HEK293 (cell line): ENCODE measurements at regions not wholly inside any gene's neighbourhood (a gene's known extent, or its start where the extent isn't known, plus 50 kb on each side); places are given as distances from the start of the nearest gene placed in this dataset.

ENCODE experiments used
- CTCF ChIA-PET: fragments of 350-600 bp; formaldehyde crosslinking; extraction: SDS; loops from one replicate; lab custom pipeline; 2021; ENCODE audit warnings: antibody characterized with exemption; lab: Yijun Ruan, JAX
- POLR2A ChIA-PET: fragments of 300-600 bp; formaldehyde crosslinking; extraction: SDS; loops from one replicate; lab custom pipeline; 2020; ENCODE audit warnings: antibody characterized with exemption, inconsistent platforms; lab: Yijun Ruan, JAX
- H3K27ac ChIP-seq: fragments of 200-500 bp; sonication (Bioruptor generic); 2 replicates; pipeline ENCODE4 v1.5.1; 2014; ENCODE audit warnings: low read depth, low read length, control low read depth, inconsistent platforms; ENCODE audit errors: extremely low read depth
- H3K36me3 ChIP-seq, 2 experiments: fragments of 200-500 bp in 1 of 2; sonication (Bioruptor generic) in 1 of 2; 1 replicate in 1 of 2; 2 replicates in 1 of 2; pipeline ENCODE4 v1.5.1; 2014 to 2017; ENCODE audit warnings: inconsistent platforms in 2 of 2, low read length in 2 of 2; ENCODE audit not compliant: control insufficient read depth in 2 of 2, insufficient read depth in 1 of 2
- H3K4me1 ChIP-seq: fragments of 200-500 bp; sonication (Bioruptor generic); 2 replicates; pipeline ENCODE4 v1.5.1; 2014; ENCODE audit warnings: mild to moderate bottlenecking, low read length, inconsistent platforms; ENCODE audit not compliant: control insufficient read depth, insufficient read depth
- H3K4me3 ChIP-seq: 2 replicates; pipeline ENCODE4 v1.5.1; 2011; ENCODE audit warnings: low read depth, mild to moderate bottlenecking, control low read depth, low read length, moderate library complexity
- H3K9me3 ChIP-seq: fragments of 200-500 bp; sonication (Bioruptor generic); 2 replicates; pipeline ENCODE4 v1.5.1; 2014; ENCODE audit warnings: low read depth, low read length, inconsistent platforms; ENCODE audit not compliant: control insufficient read depth, insufficient read depth
- GLI4 ChIP-seq: fragments of 450-650 bp; formaldehyde crosslinking; IDR thresholded peaks from 2 replicates; pipeline ENCODE4 v1.5.1; 2016; ENCODE audit warnings: missing biosample characterization, missing genetic modification characterization
- OVOL3 ChIP-seq: fragments of 450-650 bp; formaldehyde crosslinking; IDR thresholded peaks from 2 replicates; pipeline ENCODE4 v1.5.1; 2016; ENCODE audit warnings: missing biosample characterization, missing genetic modification characterization
- SP7 ChIP-seq: fragments of 450-650 bp; formaldehyde crosslinking; IDR thresholded peaks from 2 replicates; pipeline ENCODE4 v1.5.1; 2016; ENCODE audit warnings: missing biosample characterization, missing genetic modification characterization
- YY1 ChIP-seq: fragments of 450-650 bp; formaldehyde crosslinking; IDR thresholded peaks from 2 replicates; pipeline ENCODE4 v1.5.1; 2018; ENCODE audit warnings: missing biosample characterization, missing genetic modification characterization
- YY2 ChIP-seq: fragments of 450-650 bp; formaldehyde crosslinking; IDR thresholded peaks from 2 replicates; pipeline ENCODE4 v1.5.1; 2016; ENCODE audit warnings: missing biosample characterization, missing genetic modification characterization
- ZIC2 ChIP-seq: fragments of 450-650 bp; formaldehyde crosslinking; IDR thresholded peaks from 2 replicates; pipeline ENCODE4 v1.5.1; 2016; ENCODE audit warnings: missing biosample characterization, missing genetic modification characterization
- ZNF140 ChIP-seq: fragments of 450-650 bp; formaldehyde crosslinking; IDR thresholded peaks from 2 replicates; pipeline ENCODE4 v1.5.1; 2016; ENCODE audit warnings: missing biosample characterization, missing genetic modification characterization
- ZNF169 ChIP-seq: fragments of 450-650 bp; formaldehyde crosslinking; IDR thresholded peaks from 2 replicates; pipeline ENCODE4 v1.5.1; 2016; ENCODE audit warnings: missing biosample characterization, missing genetic modification characterization
- ZNF184 ChIP-seq: fragments of 450-650 bp; IDR thresholded peaks from 2 replicates; pipeline ENCODE4 v1.5.1; 2018; ENCODE audit warnings: missing biosample characterization, mild to moderate bottlenecking, missing genetic modification characterization
- ZNF211 ChIP-seq: fragments of 450-650 bp; formaldehyde crosslinking; IDR thresholded peaks from 2 replicates; pipeline ENCODE4 v1.5.1; 2016; ENCODE audit warnings: low read depth, missing biosample characterization, missing genetic modification characterization
- ZNF274 ChIP-seq, 2 experiments: fragments of 200-500 bp in 1 of 2; fragments of 450-650 bp in 1 of 2; sonication (Bioruptor generic) in 1 of 2; formaldehyde crosslinking in 1 of 2; IDR thresholded peaks; 2 replicates each; pipeline versions ENCODE4 v1.5.1 to v1.6.1; 2014 to 2016; ENCODE audit warnings: borderline replicate concordance in 1 of 2, inconsistent platforms in 1 of 2, low read length in 1 of 2, missing biosample characterization in 1 of 2, missing genetic modification characterization in 1 of 2
- ZNF335 ChIP-seq: fragments of 450-650 bp; formaldehyde crosslinking; conservative IDR thresholded peaks from 2 replicates; pipeline ENCODE4 v1.5.1; 2016; ENCODE audit warnings: missing biosample characterization, missing genetic modification characterization
- ZNF341 ChIP-seq: fragments of 450-650 bp; formaldehyde crosslinking; IDR thresholded peaks from 2 replicates; pipeline ENCODE4; 2016; ENCODE audit warnings: low read depth, missing biosample characterization, missing genetic modification characterization
- ZNF366 ChIP-seq: fragments of 450-650 bp; formaldehyde crosslinking; conservative IDR thresholded peaks from 2 replicates; pipeline ENCODE4 v1.5.1; 2016; ENCODE audit warnings: missing biosample characterization, missing genetic modification characterization
- ZNF37A ChIP-seq: fragments of 450-650 bp; IDR thresholded peaks from 2 replicates; pipeline ENCODE4 v1.5.1; 2018; ENCODE audit warnings: missing biosample characterization, missing genetic modification characterization
- ZNF391 ChIP-seq: fragments of 450-650 bp; formaldehyde crosslinking; IDR thresholded peaks from 2 replicates; pipeline ENCODE4 v1.5.1; 2016; ENCODE audit warnings: low read depth, missing biosample characterization, missing genetic modification characterization, borderline replicate concordance
- ZNF639 ChIP-seq: fragments of 450-650 bp; formaldehyde crosslinking; IDR thresholded peaks from 2 replicates; pipeline ENCODE4 v1.5.1; 2016; ENCODE audit warnings: missing biosample characterization, missing genetic modification characterization
- ZNF785 ChIP-seq: fragments of 450-650 bp; formaldehyde crosslinking; IDR thresholded peaks from 2 replicates; pipeline ENCODE4 v1.5.1; 2016; ENCODE audit warnings: missing biosample characterization, missing genetic modification characterization
- ZNF791 ChIP-seq: fragments of 450-650 bp; formaldehyde crosslinking; IDR thresholded peaks from 2 replicates; pipeline ENCODE4 v1.5.1; 2016; ENCODE audit warnings: missing biosample characterization, missing genetic modification characterization
- ZNF843 ChIP-seq: fragments of 450-650 bp; formaldehyde crosslinking; IDR thresholded peaks from 2 replicates; pipeline ENCODE4 v1.5.1; 2016; ENCODE audit warnings: missing biosample characterization, missing genetic modification characterization
- ZSCAN23 ChIP-seq: fragments of 450-650 bp; formaldehyde crosslinking; IDR thresholded peaks from 2 replicates; pipeline ENCODE4 v1.5.1; 2016; ENCODE audit warnings: missing biosample characterization, missing genetic modification characterization
- TF ChIP-seq, protein P1 (sequence below): fragments of 450-650 bp; formaldehyde crosslinking; IDR thresholded peaks from 2 replicates; pipeline ENCODE4 v1.5.1; 2016; ENCODE audit warnings: missing biosample characterization, missing genetic modification characterization
- TF ChIP-seq, protein P2 (sequence below): fragments of 450-650 bp; formaldehyde crosslinking; IDR thresholded peaks from 2 replicates; pipeline ENCODE4 v1.5.1; 2016; ENCODE audit warnings: missing biosample characterization, missing genetic modification characterization
- TF ChIP-seq, protein P3 (sequence below): fragments of 450-650 bp; formaldehyde crosslinking; IDR thresholded peaks from 2 replicates; pipeline ENCODE4 v1.5.1; 2016; ENCODE audit warnings: missing biosample characterization, missing genetic modification characterization
- TF ChIP-seq, protein P4 (sequence below): fragments of 450-650 bp; formaldehyde crosslinking; optimal IDR thresholded peaks from 2 replicates; pipeline ENCODE3; 2016; ENCODE audit warnings: missing biosample characterization, mild to moderate bottlenecking, missing genetic modification characterization
- TF ChIP-seq, protein P5 (sequence below): fragments of 450-650 bp; formaldehyde crosslinking; IDR thresholded peaks from 2 replicates; pipeline ENCODE4 v1.5.1; 2016; ENCODE audit warnings: missing biosample characterization, missing genetic modification characterization

DNA sequence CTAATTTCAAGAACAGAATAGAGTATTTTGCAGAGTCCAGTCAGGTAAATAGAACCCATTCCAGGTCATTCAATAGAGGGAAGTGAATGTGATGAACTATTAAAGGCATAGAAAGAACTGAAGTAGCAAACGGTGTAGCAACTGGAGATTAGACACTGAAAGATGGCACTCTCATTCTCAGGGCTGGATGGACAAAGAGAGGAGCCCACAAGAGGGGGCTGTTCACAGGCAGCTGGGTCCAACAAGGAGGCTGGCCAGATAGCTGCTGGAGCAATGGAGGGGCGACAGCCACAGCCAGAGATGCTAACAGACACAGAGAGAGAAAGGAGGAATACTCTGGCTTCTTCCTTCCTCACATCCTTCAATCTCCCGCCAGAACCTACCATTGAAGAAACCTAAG is 93.1 kb upstream of the SMARCA2 start:
- Histone ChIP-seq H3K36me3 (no peaks in the 10 kb centered on the region), H3K4me1 (no peaks in the 10 kb centered on the region), H3K9me3 (no peaks in the 10 kb centered on the region), H3K27ac (no peak overlapping the region), H3K4me3 (no peak overlapping the region)
- TF ChIP-seq ZNF274 (IDR thresholded peaks at IDR 0.05; ENCODE audit: low read length): no peak
- TF ChIP-seq ZNF274 (tag by site-specific recombination; IDR thresholded peaks at IDR 0.05; ENCODE audit: borderline replicate concordance): no peak
- TF ChIP-seq ZNF639 (tag by site-specific recombination): no peak
- TF ChIP-seq, protein P1, sequence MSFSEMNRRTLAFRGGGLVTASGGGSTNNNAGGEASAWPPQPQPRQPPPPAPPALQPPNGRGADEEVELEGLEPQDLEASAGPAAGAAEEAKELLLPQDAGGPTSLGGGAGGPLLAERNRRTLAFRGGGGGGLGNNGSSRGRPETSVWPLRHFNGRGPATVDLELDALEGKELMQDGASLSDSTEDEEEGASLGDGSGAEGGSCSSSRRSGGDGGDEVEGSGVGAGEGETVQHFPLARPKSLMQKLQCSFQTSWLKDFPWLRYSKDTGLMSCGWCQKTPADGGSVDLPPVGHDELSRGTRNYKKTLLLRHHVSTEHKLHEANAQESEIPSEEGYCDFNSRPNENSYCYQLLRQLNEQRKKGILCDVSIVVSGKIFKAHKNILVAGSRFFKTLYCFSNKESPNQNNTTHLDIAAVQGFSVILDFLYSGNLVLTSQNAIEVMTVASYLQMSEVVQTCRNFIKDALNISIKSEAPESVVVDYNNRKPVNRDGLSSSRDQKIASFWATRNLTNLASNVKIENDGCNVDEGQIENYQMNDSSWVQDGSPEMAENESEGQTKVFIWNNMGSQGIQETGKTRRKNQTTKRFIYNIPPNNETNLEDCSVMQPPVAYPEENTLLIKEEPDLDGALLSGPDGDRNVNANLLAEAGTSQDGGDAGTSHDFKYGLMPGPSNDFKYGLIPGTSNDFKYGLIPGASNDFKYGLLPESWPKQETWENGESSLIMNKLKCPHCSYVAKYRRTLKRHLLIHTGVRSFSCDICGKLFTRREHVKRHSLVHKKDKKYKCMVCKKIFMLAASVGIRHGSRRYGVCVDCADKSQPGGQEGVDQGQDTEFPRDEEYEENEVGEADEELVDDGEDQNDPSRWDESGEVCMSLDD (tag by site-specific recombination): no peak
- TF ChIP-seq GLI4 (tag by site-specific recombination): no peak
- TF ChIP-seq ZNF169 (tag by site-specific recombination): no peak
- TF ChIP-seq ZNF37A (tag by site-specific recombination): no peak
- TF ChIP-seq ZNF366 (tag by site-specific recombination): no peak
- CTCF ChIA-PET: interaction anchor here (0.6 kb wide), 1 partner anchor 165 kb away, joined by 3 read pairs; no protein-coding TSS in a partner anchor
- POLR2A ChIA-PET: no interaction called here

GRCh38 chr9:1927546-1927945 is 87.6 kb upstream of the SMARCA2 start:
- Histone ChIP-seq H3K9me3 (no peaks in the 10 kb centered on the region), H3K4me3 (no peak overlapping the region), H3K36me3 (no peaks in the 10 kb centered on the region), H3K27ac (no peak overlapping the region), H3K4me1 (no peaks in the 10 kb centered on the region)
- TF ChIP-seq, protein P2, sequence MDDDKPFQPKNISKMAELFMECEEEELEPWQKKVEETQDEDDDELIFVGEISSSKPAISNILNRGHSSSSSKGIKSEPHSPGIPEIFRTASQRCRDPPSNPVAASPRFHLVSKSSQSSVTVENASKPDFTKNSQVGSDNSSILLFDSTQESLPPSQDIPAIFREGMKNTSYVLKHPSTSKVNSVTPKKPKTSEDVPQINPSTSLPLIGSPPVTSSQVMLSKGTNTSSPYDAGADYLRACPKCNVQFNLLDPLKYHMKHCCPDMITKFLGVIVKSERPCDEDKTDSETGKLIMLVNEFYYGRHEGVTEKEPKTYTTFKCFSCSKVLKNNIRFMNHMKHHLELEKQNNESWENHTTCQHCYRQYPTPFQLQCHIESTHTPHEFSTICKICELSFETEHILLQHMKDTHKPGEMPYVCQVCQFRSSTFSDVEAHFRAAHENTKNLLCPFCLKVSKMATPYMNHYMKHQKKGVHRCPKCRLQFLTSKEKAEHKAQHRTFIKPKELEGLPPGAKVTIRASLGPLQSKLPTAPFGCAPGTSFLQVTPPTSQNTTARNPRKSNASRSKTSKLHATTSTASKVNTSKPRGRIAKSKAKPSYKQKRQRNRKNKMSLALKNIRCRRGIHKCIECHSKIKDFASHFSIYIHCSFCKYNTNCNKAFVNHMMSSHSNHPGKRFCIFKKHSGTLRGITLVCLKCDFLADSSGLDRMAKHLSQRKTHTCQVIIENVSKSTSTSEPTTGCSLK (tag by site-specific recombination): no peak
- TF ChIP-seq ZNF843 (tag by site-specific recombination): no peak
- TF ChIP-seq, protein P3, sequence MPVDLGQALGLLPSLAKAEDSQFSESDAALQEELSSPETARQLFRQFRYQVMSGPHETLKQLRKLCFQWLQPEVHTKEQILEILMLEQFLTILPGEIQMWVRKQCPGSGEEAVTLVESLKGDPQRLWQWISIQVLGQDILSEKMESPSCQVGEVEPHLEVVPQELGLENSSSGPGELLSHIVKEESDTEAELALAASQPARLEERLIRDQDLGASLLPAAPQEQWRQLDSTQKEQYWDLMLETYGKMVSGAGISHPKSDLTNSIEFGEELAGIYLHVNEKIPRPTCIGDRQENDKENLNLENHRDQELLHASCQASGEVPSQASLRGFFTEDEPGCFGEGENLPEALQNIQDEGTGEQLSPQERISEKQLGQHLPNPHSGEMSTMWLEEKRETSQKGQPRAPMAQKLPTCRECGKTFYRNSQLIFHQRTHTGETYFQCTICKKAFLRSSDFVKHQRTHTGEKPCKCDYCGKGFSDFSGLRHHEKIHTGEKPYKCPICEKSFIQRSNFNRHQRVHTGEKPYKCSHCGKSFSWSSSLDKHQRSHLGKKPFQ (tag by site-specific recombination): no peak
- TF ChIP-seq ZNF791 (tag by site-specific recombination): no peak
- TF ChIP-seq ZIC2 (tag by site-specific recombination): no peak
- TF ChIP-seq ZSCAN23: no peak
- TF ChIP-seq ZNF785 (tag by site-specific recombination): no peak
- TF ChIP-seq ZNF140 (tag by site-specific recombination): no peak
- no peak for TF ChIP-seq ZNF335 (tag by site-specific recombination)
- TF ChIP-seq ZNF341 (tag by site-specific recombination): no peak
- no peak for TF ChIP-seq YY1 (tag by site-specific recombination)
- no peak for TF ChIP-seq YY2 (tag by site-specific recombination)
- TF ChIP-seq OVOL3 (tag by site-specific recombination): no peak
- TF ChIP-seq, protein P4, sequence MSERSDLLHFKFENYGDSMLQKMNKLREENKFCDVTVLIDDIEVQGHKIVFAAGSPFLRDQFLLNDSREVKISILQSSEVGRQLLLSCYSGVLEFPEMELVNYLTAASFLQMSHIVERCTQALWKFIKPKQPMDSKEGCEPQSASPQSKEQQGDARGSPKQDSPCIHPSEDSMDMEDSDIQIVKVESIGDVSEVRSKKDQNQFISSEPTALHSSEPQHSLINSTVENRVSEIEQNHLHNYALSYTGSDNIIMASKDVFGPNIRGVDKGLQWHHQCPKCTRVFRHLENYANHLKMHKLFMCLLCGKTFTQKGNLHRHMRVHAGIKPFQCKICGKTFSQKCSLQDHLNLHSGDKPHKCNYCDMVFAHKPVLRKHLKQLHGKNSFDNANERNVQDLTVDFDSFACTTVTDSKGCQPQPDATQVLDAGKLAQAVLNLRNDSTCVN: no peak
- TF ChIP-seq ZNF211 (tag by site-specific recombination): no peak
- TF ChIP-seq ZNF184 (tag by site-specific recombination): no peak
- TF ChIP-seq, protein P5, sequence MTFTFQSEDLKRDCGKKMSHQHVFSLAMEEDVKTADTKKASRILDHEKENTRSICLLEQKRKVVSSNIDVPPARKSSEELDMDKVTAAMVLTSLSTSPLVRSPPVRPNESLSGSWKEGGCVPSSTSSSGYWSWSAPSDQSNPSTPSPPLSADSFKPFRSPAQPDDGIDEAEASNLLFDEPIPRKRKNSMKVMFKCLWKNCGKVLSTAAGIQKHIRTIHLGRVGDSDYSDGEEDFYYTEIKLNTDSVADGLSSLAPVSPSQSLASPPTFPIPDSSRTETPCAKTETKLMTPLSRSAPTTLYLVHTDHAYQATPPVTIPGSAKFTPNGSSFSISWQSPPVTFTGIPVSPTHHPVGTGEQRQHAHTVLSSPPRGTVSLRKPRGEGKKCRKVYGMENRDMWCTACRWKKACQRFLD (tag by site-specific recombination): no peak
- no peak for TF ChIP-seq SP7 (tag by site-specific recombination)
- no peak for TF ChIP-seq ZNF391 (tag by site-specific recombination)
- POLR2A ChIA-PET: no interaction called here
- CTCF ChIA-PET: interaction anchor here (0.7 to 0.9 kb wide), 2 partner anchors 12 to 13 kb away, joined by 3 read pairs; no protein-coding TSS in a partner anchor
